GM21825 (cell line): ENCODE measurements at regions not wholly inside any gene's neighbourhood (a gene's known extent, or its start where the extent isn't known, plus 50 kb on each side); places are given as distances from the start of the nearest gene placed in this dataset.
"Not testable (repeated sequence)": the region's sequence is repeated elsewhere in the genome, so short reads cannot be mapped to it uniquely, and the experiment has no call there.

ENCODE experiments used
- ATAC-seq: cut with Tn5 transposase; IDR thresholded peaks from one replicate; pipeline ENCODE4 v1.9.1; 2021; ENCODE audit warnings: mild to moderate bottlenecking, moderate library complexity; ENCODE audit not compliant: unreplicated experiment

DNA sequence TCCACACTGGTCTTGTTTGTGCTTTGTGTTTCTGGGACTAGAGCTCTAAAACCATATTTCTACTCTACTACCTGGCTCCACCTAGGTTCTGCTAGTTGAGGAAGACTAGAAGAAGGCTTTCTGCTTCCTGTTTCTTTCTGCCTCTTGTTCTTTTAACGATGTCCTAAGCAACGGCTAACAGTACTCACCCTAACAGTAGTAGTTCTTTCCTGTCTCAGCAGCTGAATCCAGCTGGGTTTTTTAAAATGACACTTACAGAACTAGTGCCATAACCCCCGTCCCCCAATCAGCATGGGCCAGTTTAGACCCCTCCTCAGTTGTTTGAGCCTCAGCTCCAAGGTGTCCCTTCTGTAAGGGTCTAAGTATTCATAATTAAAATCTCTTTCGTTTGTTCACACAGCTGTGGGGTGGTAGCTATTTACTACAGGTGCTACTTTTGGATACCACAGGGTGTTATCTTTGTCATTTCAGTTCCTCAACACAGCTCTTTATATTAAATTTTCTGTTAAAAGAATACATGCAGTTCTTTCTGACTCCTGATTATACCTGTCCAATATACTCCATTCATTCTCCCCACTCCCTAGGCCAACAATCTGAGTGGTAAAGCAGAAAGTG, 790.2 kb downstream of the DHX35 start:
- ATAC-seq, result no peak

DNA sequence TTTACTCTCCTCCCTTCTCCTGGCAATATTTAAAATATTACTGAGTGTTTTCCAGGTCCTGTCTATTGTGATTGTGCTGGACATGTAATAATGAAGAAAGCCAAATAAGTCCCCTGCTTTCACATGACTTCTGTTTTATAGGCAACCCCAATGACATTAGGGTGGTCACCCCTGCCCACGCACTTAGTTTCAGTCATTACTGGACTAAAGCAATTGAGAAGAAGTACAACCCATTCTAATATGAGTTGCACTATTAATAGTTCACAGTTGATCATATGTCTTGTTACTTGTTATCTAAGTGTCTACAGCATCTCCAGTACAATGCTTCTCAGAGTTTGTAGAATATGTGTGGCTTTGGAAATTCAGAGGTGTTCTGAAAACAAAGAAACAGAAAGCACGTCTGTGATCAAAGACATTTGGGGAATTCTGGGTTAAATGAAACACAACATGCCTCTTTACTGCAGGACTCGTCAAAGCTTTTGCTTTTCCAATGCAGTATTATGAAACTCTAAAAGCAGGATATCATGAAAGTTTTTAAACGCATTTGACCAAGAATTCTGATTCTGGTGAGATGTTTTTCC, 789.5 kb downstream of the DHX35 start:
- ATAC-seq, result no peak

DNA sequence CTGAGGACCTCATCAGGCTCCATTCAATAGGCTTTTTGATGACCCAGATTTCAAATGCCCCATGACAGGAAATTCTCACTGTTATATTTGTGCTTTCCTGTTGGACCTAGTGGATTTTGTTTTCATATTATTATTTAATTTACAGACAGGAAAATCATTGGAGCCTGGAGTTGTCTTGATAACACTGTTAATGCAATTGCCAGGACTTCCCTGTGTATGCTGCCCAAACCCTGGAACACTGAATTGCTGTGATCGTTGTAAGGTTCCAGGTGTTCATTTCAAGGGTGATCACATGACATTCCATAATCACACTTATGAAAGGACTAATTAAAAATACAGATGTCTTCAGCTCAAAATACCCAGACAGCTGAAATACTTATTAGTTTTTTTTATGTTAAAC, 783.2 kb downstream of the DHX35 start:
- no peak for ATAC-seq

DNA sequence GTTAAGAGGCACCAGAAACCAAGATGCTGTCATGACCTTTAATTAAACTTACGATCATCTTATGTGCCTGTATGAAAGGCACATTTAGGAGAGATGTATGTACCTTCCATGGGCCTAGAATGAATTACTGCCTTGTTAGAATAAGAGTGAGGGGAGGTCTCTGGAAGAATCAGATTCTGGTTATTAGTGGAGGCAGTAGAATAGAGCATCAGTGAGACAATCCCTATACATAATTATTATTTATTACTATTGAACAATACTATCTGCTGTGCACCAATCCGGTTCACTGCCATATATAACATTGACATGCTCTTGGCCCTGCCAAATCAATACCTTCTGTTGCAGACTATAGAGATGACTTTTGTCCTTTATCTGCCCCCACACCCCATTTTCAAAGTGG, 776.5 kb downstream of the DHX35 start:
- ATAC-seq, result no peak

DNA sequence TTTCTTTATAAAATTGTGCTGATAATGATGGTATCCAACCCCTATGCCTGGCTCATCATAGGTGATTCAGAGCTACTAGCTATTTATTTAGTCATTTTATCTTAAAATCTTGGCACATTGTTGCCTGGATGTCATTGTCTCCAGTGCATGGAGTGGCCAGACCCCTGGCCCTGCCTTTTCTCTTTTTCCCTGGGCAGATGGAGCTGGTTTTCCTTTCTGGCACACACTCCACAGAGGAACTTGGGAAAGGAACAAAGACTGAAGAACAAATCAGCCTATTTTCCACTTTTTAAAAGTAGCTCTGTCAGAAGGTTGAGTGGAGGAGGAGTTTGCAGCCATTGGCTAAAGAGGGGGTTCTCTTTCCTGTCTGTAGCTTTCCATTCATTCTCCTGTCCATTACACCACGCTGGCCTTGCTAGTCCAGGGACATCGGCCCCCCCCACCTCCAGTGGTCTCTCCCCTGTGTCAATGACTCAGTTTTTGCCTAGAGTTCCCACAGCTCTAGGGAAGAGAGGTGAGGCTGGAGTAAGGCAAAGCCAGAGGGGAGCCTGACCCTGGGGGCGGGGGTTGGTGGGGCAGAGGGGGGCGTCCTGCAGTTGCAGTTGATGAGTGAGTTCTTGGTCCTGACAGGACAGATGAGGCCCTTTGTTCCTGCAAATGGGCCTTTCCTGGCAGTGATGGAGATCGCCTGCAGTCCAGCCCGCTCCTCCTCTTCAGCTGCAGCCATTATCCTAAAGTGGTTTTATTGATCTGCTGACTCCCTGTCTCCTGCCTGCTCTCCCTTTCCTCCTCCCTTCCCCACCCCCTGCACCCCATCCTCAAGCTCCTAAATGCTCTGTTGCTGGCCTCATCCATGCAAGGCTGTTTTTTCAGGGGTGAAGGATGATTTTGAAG, 774.5 kb downstream of the DHX35 start:
- no peak for ATAC-seq

DNA sequence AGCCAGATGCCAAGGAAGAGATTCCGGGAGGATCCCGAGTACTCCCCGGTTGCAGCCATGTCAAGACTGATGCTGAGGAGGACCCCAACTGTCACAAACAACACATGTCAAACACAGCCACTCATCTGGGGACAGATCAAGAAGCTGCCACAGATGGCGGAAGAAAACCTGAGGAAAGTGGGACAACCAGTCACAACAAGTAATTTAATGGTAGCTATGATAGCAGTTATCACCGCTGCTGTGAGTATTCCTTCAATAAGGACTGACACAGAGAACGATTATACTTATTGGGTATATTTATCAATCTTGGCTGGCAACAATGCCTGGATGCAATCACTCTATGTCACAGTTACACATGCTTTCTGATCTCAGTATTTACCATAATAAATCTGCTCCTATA, 763.4 kb downstream of the DHX35 start:
- not testable (repeated sequence) for ATAC-seq

DNA sequence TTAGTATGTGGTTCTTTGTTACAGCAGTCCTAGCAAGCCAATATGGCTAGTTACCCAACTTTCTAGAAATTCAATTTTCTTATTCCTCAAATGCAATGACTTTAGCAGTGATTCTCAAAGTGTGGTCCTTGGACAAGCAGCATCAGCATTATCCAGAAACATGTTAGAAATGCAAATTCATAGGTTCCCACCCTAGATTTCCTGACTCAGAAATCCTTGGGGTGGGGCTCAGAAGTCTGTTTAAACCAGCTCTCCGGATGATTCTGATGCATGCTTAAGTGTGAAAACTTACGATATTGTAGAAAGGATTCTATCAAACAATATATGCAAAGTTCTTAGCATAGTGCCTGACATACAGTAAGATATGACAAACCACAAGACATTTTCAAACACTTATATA, 757.1 kb downstream of the DHX35 start:
- no peak for ATAC-seq

DNA sequence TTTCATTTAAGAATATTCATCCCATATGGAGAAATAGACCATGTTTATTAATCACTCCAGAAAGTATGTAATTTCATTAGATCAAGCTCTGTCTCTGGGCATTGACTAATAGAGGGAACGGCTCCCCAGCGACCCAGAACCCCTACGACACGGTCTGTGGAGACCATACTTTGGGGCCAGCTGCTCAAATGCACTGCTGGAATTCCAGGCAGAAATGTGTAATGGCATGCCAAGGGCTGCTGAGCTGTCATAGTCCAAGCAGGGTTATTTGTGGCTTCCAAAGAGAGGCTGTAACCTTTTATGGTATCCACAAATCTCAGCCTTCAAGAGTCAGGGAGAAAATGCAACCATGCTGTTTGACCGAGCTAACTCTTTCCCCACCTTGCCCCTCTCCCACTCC, 755.8 kb downstream of the DHX35 start:
- ATAC-seq, result no peak

DNA sequence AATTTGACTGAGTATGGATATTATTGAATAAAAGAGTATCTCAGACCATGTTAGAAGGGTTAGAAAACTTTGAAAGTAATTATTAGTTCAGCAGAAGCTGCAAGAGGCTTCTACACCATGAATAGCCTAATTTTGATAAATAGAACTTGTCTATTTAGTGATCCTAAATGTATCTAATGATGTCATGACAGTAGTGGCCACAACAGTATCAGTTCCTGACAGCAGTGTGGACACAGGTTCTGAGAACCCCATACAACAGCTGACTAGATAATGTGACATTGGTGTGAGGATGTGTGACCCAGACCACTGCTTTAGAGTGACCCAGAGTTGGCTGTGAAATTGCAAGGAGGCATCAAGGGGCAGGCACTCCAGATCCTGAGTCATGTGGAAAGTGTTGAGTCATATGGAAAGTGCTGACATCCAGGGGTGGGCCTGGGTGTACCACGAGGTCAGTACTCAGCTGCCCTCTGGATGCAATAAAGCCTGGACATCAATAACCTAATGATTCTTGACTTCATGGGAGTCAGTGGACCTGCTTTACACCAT, 754.7 kb downstream of the DHX35 start:
- ATAC-seq, result no peak

DNA sequence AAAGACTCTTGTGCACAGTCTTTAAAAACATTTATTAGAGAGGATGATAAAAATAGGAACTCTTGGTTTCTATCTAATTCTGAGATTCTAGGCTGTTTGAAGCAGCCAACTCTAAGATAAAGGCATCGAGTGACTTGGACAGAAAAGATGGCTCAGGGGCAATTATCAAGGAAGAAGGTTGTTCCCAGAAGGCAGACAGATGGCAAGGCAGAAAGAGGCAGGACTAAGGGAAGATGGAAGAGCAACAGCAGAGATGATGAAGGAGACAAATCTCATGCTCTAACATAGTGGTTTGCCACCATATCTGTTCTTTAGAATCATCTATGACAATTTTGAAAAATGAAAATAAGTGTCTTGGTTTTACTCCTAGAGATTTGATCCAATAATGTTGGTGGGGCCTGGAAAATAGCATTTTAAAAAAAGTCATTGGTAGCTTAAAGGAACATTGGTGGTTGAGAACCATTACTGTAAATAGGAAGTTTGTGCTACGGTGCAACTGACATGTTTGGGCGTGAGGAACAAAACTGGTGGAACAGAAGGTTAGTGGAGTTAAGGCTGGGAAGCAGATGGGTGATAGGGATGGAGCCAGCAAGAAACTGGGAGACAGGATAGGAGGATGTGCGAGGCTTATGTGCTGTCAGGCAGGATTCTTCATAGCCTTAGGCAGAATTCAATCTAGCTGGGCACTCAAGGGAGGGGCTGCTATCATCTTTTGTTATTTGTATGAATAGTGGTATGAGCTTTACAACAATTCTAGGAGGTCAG, 751.1 kb downstream of the DHX35 start:
- ATAC-seq, result no peak

DNA sequence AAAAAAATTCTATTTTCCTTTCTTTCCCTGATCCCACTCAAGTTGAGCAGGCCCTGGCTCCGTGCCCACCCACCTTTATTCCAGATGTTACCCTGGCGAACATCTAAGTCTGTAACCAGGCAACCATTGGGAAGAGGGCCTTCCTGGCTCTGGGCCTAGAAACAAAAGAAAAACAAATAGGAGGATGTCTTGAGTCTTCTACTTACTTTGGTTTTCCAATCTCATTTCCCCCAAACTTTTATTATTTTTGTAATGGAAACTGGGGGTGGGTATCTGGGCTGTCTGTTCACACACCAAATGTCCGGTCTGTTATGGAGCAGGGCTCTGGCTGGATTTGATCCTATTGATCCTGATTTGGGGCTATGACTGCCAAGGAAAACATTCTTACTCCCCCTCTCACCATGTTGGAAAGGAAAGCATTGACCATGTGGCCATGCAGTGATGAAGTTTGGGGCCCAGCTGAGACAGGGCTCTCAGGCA, 744.1 kb downstream of the DHX35 start:
- no peak for ATAC-seq

DNA sequence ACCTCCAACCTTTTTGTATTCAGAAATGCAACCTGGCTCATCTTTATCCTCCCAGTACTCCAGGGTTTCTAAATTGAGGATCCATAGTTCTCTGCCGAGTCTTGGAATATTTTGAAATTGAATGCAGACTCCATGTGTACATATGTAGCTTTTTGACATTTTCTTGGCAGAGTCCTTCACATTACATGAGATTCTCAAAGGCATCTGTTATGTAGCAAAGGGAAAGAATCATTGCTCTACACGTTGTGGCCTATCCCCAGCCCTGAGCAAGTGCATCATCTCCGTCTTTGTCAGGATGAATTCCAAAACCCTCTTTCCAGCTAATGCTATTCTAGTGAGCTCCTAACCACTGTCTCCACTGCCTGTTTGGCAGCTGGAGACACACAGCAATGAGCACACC, 742.9 kb downstream of the DHX35 start:
- ATAC-seq, result no peak

DNA sequence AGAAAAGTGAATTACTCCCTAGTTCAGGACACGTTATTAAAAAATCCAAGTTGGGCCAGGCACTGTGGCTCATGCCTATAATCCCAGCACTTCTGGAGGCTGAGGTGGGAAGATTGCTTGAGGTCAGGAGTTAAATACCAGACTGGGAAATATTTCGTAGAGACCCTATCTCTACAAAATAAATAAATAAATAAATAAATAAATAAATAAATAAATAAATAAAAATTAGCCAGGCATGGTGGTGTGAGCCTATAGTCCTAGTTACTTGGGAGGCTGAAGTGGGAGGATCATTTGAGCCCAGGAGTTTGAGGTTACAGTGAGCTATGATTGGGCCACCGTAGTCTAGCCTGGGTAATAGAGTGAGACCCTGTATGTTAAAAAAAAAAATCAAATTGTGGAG, 741.2 kb downstream of the DHX35 start:
- ATAC-seq, result not testable (repeated sequence)

DNA sequence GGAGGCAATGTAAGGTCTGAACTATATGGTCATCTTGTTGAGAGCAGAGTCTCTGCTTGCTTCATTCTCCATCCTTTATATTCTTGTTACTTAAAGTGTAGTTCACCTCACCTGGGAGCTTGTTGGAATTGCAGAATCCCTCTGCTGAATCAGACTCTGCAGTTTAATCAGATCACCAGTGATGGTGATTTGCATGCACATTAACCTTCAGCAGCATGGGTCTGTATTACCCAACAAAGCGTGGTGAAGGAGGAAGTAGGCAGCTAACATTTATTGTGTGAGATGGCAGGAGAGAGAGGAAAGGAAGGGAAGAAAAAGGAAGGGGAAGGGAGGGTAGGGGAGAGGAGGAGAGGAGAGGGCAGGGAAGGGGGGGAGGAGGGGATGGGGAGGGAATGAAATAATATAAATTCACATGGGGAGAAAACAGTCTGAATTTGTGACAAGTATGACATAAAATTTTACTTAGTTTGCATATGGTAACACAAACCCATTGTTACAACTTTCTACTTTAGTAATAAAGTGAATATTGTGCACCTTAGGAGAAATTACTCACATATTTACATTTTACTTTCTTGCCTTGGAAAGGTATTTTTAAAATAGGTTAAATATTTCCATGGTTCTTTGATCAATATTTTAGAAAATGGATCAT, 740.7 kb downstream of the DHX35 start:
- no peak for ATAC-seq

DNA sequence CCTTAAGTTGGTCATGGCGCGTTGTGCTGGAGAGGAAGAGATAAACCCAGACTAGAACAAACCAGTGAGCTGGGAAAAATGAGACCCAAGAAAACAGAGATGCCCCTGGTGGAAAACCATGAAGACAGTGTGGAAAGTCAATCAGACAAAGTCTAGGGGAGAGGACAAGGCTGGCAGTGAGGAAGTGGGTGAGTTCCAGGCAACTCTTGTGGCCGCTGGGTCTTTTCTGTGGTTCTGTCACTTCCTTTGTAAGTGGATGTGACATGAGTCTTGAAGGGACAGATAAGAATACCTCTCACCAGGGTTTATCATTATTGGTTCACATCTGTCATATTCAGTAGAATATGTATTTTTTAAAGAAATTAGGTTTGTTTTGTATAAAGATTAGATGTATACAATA, 738.4 kb downstream of the DHX35 start:
- ATAC-seq, result no peak

DNA sequence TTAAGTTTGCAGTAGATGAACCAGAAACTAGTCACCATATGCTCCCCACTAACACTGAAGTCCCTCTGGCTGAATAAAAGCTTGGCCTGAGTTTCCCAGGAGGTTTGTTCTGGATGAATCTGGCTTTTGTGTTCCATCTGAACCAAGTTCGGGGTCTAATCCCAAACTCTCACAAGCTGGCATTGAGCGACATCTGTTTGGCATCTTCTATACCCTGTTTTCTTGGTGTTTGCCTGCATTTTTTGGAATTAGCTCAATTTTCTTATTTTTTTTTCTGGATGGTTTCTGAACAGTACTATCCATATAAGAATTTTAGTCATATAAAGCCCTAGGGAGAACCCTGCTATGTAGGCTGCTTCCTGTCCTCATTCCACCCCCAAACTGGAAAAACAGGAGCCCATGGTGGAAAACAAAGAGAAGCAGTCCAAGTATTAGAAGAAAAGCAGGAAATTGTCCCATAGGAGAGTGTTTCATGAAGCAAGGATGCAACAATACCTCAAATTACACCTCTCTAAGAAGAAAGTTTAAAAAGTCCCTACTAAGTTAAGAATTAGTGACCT, 737.1 kb downstream of the DHX35 start:
- no peak for ATAC-seq

DNA sequence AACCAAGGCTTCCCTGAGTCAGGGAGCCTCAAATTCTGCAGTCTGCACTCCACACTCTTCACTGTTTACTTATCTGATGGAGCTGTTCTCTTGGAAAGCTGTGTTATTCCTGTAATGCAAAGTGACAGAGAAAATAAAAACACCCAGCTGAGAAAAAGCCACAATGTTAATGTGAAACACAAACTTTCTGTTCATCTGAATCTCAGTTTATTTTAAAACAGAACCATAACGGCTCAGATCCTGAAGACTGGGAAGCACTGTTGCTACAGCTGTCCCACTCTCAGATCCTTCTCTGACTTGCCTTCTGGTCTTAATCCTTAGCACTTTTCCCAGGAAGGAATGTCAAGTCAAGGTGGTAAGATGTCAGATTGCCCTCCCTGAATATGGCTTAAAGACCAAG, 736.6 kb downstream of the DHX35 start:
- no peak for ATAC-seq

DNA sequence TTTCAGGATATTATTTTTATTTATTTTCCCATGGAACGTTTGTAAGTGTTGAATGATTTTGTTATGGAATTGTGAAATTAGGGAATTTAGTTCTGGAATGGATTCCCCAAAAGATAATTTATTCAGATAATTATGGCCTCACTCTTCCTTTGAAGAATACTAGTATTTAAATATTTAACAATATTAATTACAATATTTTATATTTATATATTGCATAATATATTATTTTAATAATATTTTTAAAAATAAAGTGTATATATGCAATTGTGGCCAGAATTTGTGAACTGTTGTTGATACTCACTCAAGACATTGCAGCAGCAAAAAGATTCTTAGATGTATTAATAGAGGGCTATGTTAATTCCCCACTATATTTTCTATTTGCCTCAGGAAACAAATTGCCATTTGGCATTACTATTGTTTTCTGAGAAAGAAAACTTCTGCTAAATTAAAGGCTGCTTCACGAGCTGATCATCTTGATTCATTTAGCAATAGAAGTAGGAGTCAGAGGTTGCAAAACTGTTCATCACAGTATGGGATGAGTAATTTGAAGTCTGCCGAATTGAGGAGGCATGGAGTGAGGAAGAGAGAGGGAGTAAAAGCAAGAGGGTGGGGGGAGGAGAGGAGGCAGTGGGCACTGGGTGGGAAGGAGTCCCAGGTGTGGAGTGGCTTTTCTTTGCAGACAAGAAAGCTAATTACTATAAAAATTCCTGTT, 729.2 kb downstream of the DHX35 start:
- ATAC-seq, result no peak

DNA sequence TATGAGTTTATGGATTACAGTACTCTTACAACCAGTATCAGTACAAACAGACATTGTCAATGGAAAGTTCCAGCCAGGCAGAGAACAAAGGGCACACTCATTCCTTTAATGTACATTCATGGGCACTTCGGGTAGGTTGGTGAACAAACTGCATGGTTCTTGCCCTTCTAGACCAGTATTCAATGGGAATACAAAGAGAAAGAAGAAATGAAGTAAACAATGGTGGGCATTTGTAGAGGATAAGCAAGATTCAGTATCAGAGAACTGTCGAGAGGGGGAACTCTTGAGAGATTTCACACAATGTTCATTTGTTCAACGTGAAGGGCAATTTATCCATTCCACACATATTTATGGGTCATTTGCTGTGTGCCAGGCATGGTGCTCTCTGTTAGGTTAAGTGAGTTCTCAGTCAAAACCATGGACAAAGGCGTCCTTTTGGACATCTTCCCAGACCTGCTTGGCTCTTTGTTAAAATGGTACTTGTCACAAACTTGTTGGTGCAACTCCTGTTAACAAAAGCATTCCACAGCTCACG, 714.8 kb downstream of the DHX35 start:
- no peak for ATAC-seq
